HG02588 (cell line): ENCODE measurements at regions not wholly inside any gene's neighbourhood (a gene's known extent, or its start where the extent isn't known, plus 50 kb on each side); places are given as distances from the start of the nearest gene placed in this dataset.
"Not testable (repeated sequence)": the region's sequence is repeated elsewhere in the genome, so short reads cannot be mapped to it uniquely, and the experiment has no call there.

ENCODE experiments used
- ATAC-seq: cut with Tn5 transposase; IDR thresholded peaks from one replicate; pipeline ENCODE4 v1.9.1; 2021; ENCODE audit warnings: mild to moderate bottlenecking, moderate library complexity; ENCODE audit not compliant: unreplicated experiment

GRCh38 chr6:137707038-137707589 is 159.9 kb upstream of the TNFAIP3 start:
- ATAC-seq: no peak

- ATAC-seq: peak; percentile 66
Observed at GRCh38 chr6:137707590-137708360, 159.3 kb upstream of the TNFAIP3 start.

DNA sequence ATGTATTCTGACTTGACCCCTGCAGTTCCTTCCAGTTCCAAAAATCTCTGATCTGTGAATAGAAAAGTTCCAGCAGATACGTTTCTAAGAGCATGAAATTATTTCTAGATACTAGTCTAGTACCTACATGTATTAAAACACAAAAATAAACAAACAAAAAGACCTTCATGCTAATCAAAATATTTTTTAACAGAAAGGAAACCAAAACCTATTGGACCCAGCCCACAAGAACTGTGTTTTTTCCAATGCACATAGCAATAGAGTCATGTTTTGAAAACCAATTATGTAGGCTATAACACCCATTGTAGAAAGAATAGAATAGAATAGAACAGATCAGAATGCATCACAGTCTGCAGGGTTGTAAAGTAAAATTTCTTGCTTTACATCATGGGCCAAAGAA is 158.6 kb upstream of the TNFAIP3 start:
- ATAC-seq: no peak

GRCh38 chr6:137709424-137710236 is 157.4 kb upstream of the TNFAIP3 start:
- no peak for ATAC-seq

GRCh38 chr6:137711972-137712371 is 155.1 kb upstream of the TNFAIP3 start:
- no peak for ATAC-seq

GRCh38 chr6:137712587-137712986 is 154.5 kb upstream of the TNFAIP3 start:
- ATAC-seq: no peak

DNA sequence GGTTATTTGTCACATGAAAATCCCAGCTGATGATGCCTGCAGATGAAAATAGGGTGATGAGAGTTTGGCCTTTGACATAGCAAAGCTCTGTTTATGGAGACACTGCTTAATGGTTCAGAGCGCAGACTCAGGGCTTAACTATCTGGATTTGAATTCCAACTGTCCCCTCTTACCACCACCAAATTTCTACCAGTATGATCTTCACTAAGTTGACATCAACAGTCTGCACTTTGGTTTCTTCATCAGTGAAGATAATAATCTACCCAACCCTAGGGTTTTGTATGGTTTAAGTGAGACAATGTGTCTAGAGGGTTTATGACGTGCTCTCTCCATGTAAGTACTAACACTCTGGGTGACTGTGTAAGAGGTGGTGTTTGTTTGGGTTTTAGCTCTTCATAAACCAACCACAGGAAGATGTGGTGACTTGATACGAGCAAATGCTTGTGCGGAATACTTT is 151.4 kb upstream of the TNFAIP3 start:
- no peak for ATAC-seq

DNA sequence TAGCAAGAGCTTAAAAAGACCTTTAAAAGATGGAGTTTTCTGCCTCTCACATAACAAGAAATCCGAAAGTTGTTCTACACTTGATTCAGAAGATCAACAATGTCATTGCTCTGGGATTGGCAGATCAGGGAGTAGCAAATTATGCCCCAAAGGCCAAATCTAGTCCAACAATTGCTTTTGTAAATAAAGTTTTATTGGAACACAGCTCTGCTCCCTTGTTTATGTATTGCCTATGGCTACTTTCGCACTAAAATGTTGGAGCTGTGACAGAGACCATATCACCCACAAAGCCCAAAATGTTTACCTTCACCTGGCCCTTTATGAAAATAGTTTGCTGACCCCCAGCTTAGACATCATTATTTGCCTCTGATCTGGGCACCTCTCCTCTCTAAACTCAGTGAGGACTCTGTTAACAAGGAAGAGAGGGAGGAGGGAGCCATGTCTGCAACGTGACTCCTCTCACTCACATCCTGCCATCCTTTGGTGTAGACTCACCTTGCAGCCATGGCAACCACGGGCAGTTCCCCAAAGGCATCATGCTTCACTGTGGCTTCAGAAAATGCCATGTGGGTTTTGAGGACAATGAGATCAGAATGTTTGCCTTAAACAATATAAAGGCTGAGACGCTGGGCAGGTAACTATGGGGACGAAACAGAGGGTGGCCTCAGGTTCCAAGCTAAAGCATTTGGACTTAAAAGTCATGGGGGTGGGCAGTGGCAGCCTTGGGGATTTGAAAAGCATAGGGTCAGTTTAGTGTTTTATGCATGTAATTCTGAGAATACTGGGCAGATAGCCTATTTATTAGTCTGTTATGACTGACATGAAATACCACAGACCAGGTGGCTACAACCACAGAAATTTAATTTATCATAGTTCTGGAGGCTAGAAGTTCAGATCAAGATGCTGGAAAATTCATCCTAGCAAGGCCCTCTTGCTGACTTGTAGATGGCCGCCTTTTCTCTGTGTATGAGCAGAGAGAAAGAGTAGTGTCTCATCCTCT is 149.7 kb upstream of the TNFAIP3 start:
- no peak for ATAC-seq

- ATAC-seq: not testable (repeated sequence)
Observed at GRCh38 chr6:137718903-137719302, 148.2 kb upstream of the TNFAIP3 start.

- no peak for ATAC-seq
Observed at GRCh38 chr6:137722749-137723272, 144.2 kb upstream of the TNFAIP3 start.

DNA sequence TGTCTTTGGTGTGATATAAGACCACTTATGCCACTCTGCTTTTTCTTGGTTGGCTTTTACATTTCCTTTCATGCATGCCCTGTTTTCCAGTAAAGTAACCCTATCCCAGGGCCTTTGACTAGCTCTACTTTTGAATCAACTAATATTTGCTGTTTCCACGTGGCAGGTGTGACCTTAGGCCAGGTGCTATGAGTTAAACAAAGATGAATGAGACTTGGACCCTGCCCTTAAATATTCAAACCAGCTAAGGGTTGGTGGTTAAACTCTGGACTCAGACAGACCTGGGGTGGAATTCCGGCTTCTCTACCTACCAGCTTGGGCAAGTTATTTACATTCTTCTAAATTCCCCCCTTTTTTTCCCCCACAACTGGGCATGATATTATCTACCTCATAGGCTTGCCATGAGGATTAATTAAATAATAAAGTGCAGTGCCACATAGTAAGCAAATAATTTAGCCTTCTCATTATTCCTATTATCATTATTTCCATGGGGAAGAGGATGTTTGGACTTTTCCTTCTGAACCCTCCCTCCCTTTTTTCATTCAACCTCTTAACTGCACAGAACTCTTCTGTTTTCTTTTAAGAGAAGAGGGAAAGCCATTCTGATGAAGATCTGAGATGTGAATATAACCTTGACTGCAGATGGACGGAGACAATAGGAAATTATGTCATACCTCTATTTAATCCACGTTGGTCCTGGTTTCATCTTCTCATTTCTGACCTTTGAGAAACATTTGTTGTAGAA is 143.6 kb upstream of the TNFAIP3 start:
- ATAC-seq: no peak

DNA sequence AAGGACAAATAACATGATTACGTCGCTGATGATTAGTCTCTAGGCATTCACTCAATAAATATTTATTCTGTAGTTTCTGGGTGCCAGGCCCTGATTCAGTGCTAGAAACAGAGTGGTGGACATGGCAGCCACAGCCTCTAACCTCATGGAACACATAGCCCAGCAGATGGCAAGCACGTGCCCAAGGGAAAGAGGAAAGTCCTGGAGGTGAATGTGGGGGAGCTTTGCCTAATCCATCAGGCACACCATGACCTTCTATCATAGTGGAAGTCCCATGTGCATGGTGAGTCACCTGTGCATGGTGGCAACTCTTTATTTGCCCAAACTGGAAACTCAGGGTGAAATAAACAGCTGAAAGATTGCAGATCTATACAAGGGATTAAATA is 143.0 kb upstream of the TNFAIP3 start:
- ATAC-seq: no peak

- ATAC-seq: no peak
Observed at GRCh38 chr6:137724495-137725211, 142.4 kb upstream of the TNFAIP3 start.

- no peak for ATAC-seq
Observed at GRCh38 chr6:137725949-137726348, 141.1 kb upstream of the TNFAIP3 start.

DNA sequence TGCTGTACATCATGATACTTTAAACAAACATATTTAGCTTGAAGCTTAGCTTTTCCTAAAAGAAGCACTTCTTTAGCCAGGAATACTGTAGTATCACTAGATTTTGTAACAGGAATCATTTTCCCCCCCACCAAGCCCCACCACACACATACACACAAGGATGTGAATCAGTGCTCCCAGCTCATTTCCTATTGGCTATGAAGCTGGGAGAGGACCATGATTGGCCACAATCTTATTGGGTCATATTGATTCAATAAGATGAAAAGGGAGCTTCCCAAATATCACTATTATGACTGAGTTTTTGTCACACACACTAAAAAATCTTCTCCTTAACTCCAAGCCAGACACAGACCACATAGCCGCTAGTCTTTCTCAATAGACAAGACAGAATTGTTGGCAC is 140.5 kb upstream of the TNFAIP3 start:
- no peak for ATAC-seq

DNA sequence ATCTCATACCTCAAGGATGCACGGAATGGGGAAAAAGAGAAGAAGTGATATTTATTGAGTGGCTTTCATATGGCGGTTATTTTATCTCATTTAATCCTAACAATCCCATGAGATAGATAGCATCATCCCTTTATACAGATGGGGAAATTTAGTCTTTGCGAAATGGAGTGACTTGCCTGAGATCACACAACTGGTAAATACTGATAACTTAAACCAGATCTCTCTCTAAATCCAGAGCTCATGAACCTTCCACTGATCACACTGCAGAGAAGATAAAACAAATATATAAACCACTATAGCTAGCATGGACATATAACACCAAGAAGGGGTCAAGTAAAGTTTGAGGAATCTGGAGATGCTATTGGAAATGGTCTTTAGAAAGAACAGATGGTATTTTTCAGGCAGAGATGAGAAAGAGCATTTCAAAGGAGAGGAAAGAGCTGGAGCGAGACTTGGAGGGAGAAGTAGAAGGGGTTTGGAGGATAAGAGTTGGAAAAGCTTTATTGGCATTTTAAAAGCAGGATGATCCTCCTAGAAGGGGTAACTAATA is 139.8 kb upstream of the TNFAIP3 start:
- no peak for ATAC-seq

GRCh38 chr6:137728386-137729349 is 138.4 kb upstream of the TNFAIP3 start:
- ATAC-seq: no peak
